SU-DHL-6 (cell line): ENCODE measurements at regions not wholly inside any gene's neighbourhood (a gene's known extent, or its start where the extent isn't known, plus 50 kb on each side); places are given as distances from the start of the nearest gene placed in this dataset.

ENCODE experiments used
- EZH2phosphoT487 ChIP-seq: fragments of 200-600 bp; sonication (generic), shearing (Covaris generic); conservative IDR thresholded peaks from 2 replicates; pipeline ENCODE4 v1.6.1; 2018; ENCODE audit warnings: mild to moderate bottlenecking, antibody characterized with exemption, low read length, moderate library complexity, mixed read lengths
- TF ChIP-seq, protein P1 (sequence below): fragments of 200-600 bp; sonication (generic); IDR thresholded peaks from one replicate; pipeline ENCODE4 v1.5.1; 2017; ENCODE audit warnings: antibody characterized with exemption, mild to moderate bottlenecking, low read length, moderate library complexity; ENCODE audit not compliant: insufficient read depth, poor library complexity, severe bottlenecking

- TF ChIP-seq, protein P1, sequence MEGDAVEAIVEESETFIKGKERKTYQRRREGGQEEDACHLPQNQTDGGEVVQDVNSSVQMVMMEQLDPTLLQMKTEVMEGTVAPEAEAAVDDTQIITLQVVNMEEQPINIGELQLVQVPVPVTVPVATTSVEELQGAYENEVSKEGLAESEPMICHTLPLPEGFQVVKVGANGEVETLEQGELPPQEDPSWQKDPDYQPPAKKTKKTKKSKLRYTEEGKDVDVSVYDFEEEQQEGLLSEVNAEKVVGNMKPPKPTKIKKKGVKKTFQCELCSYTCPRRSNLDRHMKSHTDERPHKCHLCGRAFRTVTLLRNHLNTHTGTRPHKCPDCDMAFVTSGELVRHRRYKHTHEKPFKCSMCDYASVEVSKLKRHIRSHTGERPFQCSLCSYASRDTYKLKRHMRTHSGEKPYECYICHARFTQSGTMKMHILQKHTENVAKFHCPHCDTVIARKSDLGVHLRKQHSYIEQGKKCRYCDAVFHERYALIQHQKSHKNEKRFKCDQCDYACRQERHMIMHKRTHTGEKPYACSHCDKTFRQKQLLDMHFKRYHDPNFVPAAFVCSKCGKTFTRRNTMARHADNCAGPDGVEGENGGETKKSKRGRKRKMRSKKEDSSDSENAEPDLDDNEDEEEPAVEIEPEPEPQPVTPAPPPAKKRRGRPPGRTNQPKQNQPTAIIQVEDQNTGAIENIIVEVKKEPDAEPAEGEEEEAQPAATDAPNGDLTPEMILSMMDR: no peak
- no peak for TF ChIP-seq EZH2phosphoT487
Observed at GRCh38 chr11:71323876-71324526, 71.6 kb upstream of the SHANK2 start.
